Left lung (tissue), 4 donors: ENCODE measurements at regions not wholly inside any gene's neighbourhood (a gene's known extent, or its start where the extent isn't known, plus 50 kb on each side); places are given as distances from the start of the nearest gene placed in this dataset.

ENCODE experiments used
- ATAC-seq: fragments of 200-7000 bp; cut with Tn5 transposase; one replicate; pipeline ENCODE4 v1.9.1; 2020; ENCODE audit warnings: moderate library complexity
- DNase-seq, 4 donors: peaks; one replicate each; pipeline ENCODE4 v3.0.0-alpha.2; 2013 to 2020
- H3K27ac ChIP-seq, 2 donors: fragments of 200-600 bp; sonication (generic) in 1 of 2; one replicate each; pipeline versions ENCODE4 v1.5.0 to v1.8.0; 2020 to 2021
- H3K27me3 ChIP-seq, 2 donors: fragments of 200-600 bp; sonication (generic) in 1 of 2; one replicate each; pipeline versions ENCODE4 v1.5.0 to v1.8.0; 2020 to 2021
- H3K36me3 ChIP-seq, 2 donors: fragments of 200-600 bp; sonication (generic) in 1 of 2; one replicate each; pipeline versions ENCODE4 v1.5.0 to v1.8.0; 2020 to 2021
- H3K4me1 ChIP-seq, 2 donors: fragments of 200-600 bp; one replicate each; pipeline ENCODE4 v1.8.0; 2021
- H3K4me3 ChIP-seq, 2 donors: fragments of 200-600 bp; sonication (generic) in 1 of 2; one replicate each; pipeline versions ENCODE4 v1.5.0 to v1.8.0; 2020 to 2021; ENCODE audit warnings: mild to moderate bottlenecking in 1 of 2
- H3K9me3 ChIP-seq, 2 donors: fragments of 200-600 bp; sonication (generic) in 1 of 2; one replicate each; pipeline versions ENCODE4 v1.5.0 to v1.8.0; 2020 to 2021
- intact Hi-C, 2 donors: fragments of 100-400 bp; cut with DNase I; formaldehyde crosslinking; loops; one replicate each; pipeline versions ENCODE4 v1.11.2 to v1.14.2; 2022
- TF ChIP-seq, protein P1 (sequence below), 2 donors: fragments of 200-600 bp; sonication (generic) in 1 of 2; IDR thresholded peaks; one replicate each; pipeline versions ENCODE4 v1.5.0 to v1.8.0; 2021; ENCODE audit warnings: antibody characterized with exemption in 2 of 2
- donor health status: DM: no; HTN: yes; CAD: no.
- donor health status: DM: no; HTN: no; CAD: no.

GRCh38 chr6:1024587-1024986 lies 287.3 kb upstream of the FOXQ1 start:
- H3K4me3 ChIP-seq = no peak overlapping the region
- H3K27me3 ChIP-seq = peaks cover 0 to 5% of the 10 kb centered on the region in 2 donors
- no peak overlapping the region for H3K27ac ChIP-seq
- DNase-seq (peak in 2 of 4 donors; percentile 13 to 49), ATAC-seq (peak; percentile 39)
- peaks cover 0 to 3% of the 10 kb centered on the region in 2 donors for H3K9me3 ChIP-seq
- no peaks in the 10 kb centered on the region for H3K4me1 ChIP-seq
- no peaks in the 10 kb centered on the region for H3K36me3 ChIP-seq
- intact Hi-C loops = no loop called here
- TF ChIP-seq, protein P1, sequence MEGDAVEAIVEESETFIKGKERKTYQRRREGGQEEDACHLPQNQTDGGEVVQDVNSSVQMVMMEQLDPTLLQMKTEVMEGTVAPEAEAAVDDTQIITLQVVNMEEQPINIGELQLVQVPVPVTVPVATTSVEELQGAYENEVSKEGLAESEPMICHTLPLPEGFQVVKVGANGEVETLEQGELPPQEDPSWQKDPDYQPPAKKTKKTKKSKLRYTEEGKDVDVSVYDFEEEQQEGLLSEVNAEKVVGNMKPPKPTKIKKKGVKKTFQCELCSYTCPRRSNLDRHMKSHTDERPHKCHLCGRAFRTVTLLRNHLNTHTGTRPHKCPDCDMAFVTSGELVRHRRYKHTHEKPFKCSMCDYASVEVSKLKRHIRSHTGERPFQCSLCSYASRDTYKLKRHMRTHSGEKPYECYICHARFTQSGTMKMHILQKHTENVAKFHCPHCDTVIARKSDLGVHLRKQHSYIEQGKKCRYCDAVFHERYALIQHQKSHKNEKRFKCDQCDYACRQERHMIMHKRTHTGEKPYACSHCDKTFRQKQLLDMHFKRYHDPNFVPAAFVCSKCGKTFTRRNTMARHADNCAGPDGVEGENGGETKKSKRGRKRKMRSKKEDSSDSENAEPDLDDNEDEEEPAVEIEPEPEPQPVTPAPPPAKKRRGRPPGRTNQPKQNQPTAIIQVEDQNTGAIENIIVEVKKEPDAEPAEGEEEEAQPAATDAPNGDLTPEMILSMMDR (IDR thresholded peaks at IDR 0.05) = no peak

DNA sequence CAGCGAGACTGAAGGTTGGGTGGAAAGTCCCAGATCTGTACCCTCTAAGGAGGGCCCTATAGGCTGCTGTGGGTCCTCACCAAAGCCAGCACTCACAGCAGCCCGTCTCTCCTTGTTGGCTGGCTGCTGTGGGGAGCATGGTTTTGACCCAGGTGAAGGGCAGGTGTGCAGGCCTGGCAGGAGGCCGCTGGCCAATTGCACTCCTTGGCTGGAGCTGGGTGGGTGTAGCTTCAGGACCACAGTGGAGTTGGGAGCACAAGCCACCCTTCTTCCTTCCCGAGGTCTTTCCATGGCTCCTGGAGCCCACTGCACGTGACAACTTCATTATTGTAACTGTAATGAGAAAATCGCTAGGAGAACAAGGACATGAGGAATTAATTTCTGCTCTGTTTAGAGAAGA lies 287.7 kb upstream of the FOXQ1 start:
- H3K27me3 ChIP-seq = peaks cover 0 to 5% of the 10 kb centered on the region in 2 donors
- peaks cover 0 to 3% of the 10 kb centered on the region in 2 donors for H3K9me3 ChIP-seq
- ATAC-seq (no peak), DNase-seq (no peak)
- TF ChIP-seq, protein P1 (IDR thresholded peaks at IDR 0.05) = no peak
- H3K4me1 ChIP-seq = no peaks in the 10 kb centered on the region
- intact Hi-C loops = no loop called here
- H3K4me3 ChIP-seq = no peak overlapping the region
- H3K36me3 ChIP-seq = no peaks in the 10 kb centered on the region
- no peak overlapping the region for H3K27ac ChIP-seq

- intact Hi-C loops = no loop called here
- H3K27me3 ChIP-seq = peaks cover 0 to 5% of the 10 kb centered on the region in 2 donors
- ATAC-seq (no peak), DNase-seq (no peak)
- TF ChIP-seq, protein P1 (IDR thresholded peaks at IDR 0.05) = no peak
- H3K4me3 ChIP-seq = no peak overlapping the region
- no peaks in the 10 kb centered on the region for H3K4me1 ChIP-seq
- H3K36me3 ChIP-seq = no peaks in the 10 kb centered on the region
- peaks cover 0 to 3% of the 10 kb centered on the region in 2 donors for H3K9me3 ChIP-seq
- H3K27ac ChIP-seq = no peak overlapping the region
Measured at GRCh38 chr6:1023229-1023628, 288.7 kb upstream of the FOXQ1 start.

- intact Hi-C loops = no loop called here
- no peak overlapping the region for H3K27ac ChIP-seq
- ATAC-seq (no peak), DNase-seq (no peak)
- H3K36me3 ChIP-seq = no peaks in the 10 kb centered on the region
- H3K27me3 ChIP-seq = peaks cover 0 to 5% of the 10 kb centered on the region in 2 donors
- peaks cover 0 to 3% of the 10 kb centered on the region in 2 donors for H3K9me3 ChIP-seq
- H3K4me3 ChIP-seq = no peak overlapping the region
- TF ChIP-seq, protein P1 (IDR thresholded peaks at IDR 0.05) = no peak
- no peaks in the 10 kb centered on the region for H3K4me1 ChIP-seq
Measured at GRCh38 chr6:1022719-1023118, 289.2 kb upstream of the FOXQ1 start.

DNA sequence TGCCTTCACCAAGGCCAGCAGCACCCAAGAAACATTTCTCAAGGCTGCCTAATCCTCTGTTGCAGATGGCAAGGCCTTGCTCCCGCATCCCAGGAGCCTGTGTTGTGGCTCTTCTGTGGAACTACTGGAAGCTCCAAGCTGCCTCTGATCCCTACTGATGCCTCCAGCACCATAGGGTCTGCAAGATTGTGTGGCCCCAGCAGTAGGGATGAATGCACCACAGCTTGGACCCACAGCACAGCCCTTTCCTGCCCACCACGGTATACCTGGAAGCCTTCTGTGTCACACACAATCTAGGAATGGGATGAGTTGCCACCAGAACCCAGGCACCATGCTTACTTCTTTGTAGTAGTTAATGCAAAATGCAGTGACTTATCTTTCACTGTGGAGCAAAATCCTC lies 291.1 kb upstream of the FOXQ1 start:
- Histone ChIP-seq H3K9me3 (peaks cover 0 to 3% of the 10 kb centered on the region in 2 donors), H3K4me1 (no peaks in the 10 kb centered on the region), H3K4me3 (no peak overlapping the region), H3K27me3 (peaks cover 0 to 5% of the 10 kb centered on the region in 2 donors), H3K27ac (no peak overlapping the region), H3K36me3 (no peaks in the 10 kb centered on the region)
- ATAC-seq (no peak), DNase-seq (no peak)
- TF ChIP-seq, protein P1 (IDR thresholded peaks at IDR 0.05) = no peak
- intact Hi-C loops = no loop called here
